ELF-1 (cell line): ENCODE measurements at regions not wholly inside any gene's neighbourhood (a gene's known extent, or its start where the extent isn't known, plus 50 kb on each side); places are given as distances from the start of the nearest gene placed in this dataset.
"Not testable (repeated sequence)": the region's sequence is repeated elsewhere in the genome, so short reads cannot be mapped to it uniquely, and the experiment has no call there.

Source experiments
- DNase-seq: peaks from one replicate; pipeline ENCODE4 v3.0.0-alpha.2; 2016; ENCODE audit warnings: low read depth, low spot score

- DNase-seq: peak; percentile 4
Observed at GRCh38 chr2:87603418-87604278, 144.2 kb upstream of the PLGLB2 start.

- DNase-seq: not testable (repeated sequence)
Observed at GRCh38 chr2:87604279-87604818, 143.5 kb upstream of the PLGLB2 start.

GRCh38 chr2:87604980-87605379, 142.9 kb upstream of the PLGLB2 start:
- not testable (repeated sequence) for DNase-seq

GRCh38 chr2:87608377-87609166, 139.3 kb upstream of the PLGLB2 start:
- DNase-seq: not testable (repeated sequence)

GRCh38 chr2:87610974-87611373, 136.9 kb upstream of the PLGLB2 start:
- DNase-seq: not testable (repeated sequence)

GRCh38 chr2:87611416-87611815, 136.5 kb upstream of the PLGLB2 start:
- not testable (repeated sequence) for DNase-seq

GRCh38 chr2:87611956-87612355, 135.9 kb upstream of the PLGLB2 start:
- DNase-seq: not testable (repeated sequence)

- DNase-seq: not testable (repeated sequence)
Observed at GRCh38 chr2:87614829-87615434, 133.0 kb upstream of the PLGLB2 start.

- DNase-seq: not testable (repeated sequence)
Observed at GRCh38 chr2:87619121-87619520, 128.8 kb upstream of the PLGLB2 start.

GRCh38 chr2:87621139-87621538, 126.7 kb upstream of the PLGLB2 start:
- DNase-seq: not testable (repeated sequence)

- not testable (repeated sequence) for DNase-seq
Observed at GRCh38 chr2:87622720-87623119, 125.2 kb upstream of the PLGLB2 start.

- peak; percentile 13 for DNase-seq
Observed at GRCh38 chr2:87629491-87630458, 118.1 kb upstream of the PLGLB2 start.

- DNase-seq: not testable (repeated sequence)
Observed at GRCh38 chr2:87630892-87631291, 117.0 kb upstream of the PLGLB2 start.

- DNase-seq: not testable (repeated sequence)
Observed at GRCh38 chr2:87631402-87631801, 116.5 kb upstream of the PLGLB2 start.

GRCh38 chr2:87633287-87633963, 114.5 kb upstream of the PLGLB2 start:
- not testable (repeated sequence) for DNase-seq

- not testable (repeated sequence) for DNase-seq
Observed at GRCh38 chr2:87634106-87634505, 113.8 kb upstream of the PLGLB2 start.

- DNase-seq: peak; percentile 76
Observed at GRCh38 chr2:87634971-87635650, 112.8 kb upstream of the PLGLB2 start.

GRCh38 chr2:87636246-87636645, 111.6 kb upstream of the PLGLB2 start:
- DNase-seq: not testable (repeated sequence)

- not testable (repeated sequence) for DNase-seq
Observed at GRCh38 chr2:87636735-87637134, 111.2 kb upstream of the PLGLB2 start.
